ENCODE measurements at regions not wholly inside any gene's neighbourhood (a gene's known extent, or its start where the extent isn't known, plus 50 kb on each side); places are given as distances from the start of the nearest gene placed in this dataset.
A peak's percentile ranks its signal among the peaks of the same experiment; 100 is the strongest.

DNA sequence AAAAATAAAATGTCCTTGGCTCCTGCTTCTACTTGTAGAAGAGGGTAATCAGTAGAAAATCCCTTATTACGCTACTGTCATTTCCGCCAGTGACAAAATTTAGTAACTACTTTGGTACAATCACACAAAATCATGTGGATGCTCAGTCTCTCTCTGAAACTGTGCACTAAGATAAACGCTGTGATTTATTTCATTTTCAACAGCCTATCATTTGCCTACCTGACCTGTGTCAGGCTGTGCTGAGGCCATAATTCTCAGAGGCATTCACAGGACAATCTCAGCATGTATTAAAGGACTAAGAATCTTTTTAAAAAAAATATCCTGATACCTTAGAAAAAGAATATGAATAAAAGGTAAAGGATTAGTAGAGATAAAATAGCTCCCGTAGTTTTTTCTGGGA lies 226.0 kb downstream of the RASSF9 start:
- H3K4me1 ChIP-seq (ENCODE audit: insufficient read depth, low read length), result 0 out of 2 replicates have a peak, but pooled peaks cover 6% of the 10 kb centered on the region

GRCh38 chr12:85616201-85616600 lies 220.0 kb downstream of the RASSF9 start:
- Histone ChIP-seq H3K4me2 (ENCODE audit: low read depth, low read length) (no peak overlapping the region), H3K79me2 (ENCODE audit: insufficient read depth, low read length) (no peaks in the 10 kb centered on the region), H2AFZ (ENCODE audit: low read length) (peak overlapping the region; percentile 59), H3K9ac (ENCODE audit: insufficient read depth, low read depth, low read length) (no peak overlapping the region), H3K4me1 (ENCODE audit: insufficient read depth, low read length) (peaks cover 20% of the 10 kb centered on the region), H3K27me3 (ENCODE audit: control insufficient read depth in 1 of 2, insufficient read depth in 2 of 2, low read length in 2 of 2) (no peaks in the 10 kb centered on the region), H4K20me1 (ENCODE audit: insufficient read depth, low read length) (no peaks in the 10 kb centered on the region), H3K9me3 (ENCODE audit: low read length) (no peaks in the 10 kb centered on the region), H3K27ac (ENCODE audit: extremely low read length, insufficient read depth, low read length) (no peak overlapping the region), H3K36me3 (replicated peaks in 1 of 2; ENCODE audit: control insufficient read depth in 1 of 2, insufficient read depth in 2 of 2, low read length in 2 of 2) (no peaks in the 10 kb centered on the region), H3K4me3 (replicated peaks in 1 of 3; ENCODE audit: insufficient read depth in 1 of 3, low read depth in 2 of 3, low read length in 3 of 3) (no peak overlapping the region)
- in situ Hi-C loops (cut with HindIII; ENCODE audit: extremely low pct_ligation_motif_present, low pct_unique_long_range_greater_than_20kb), result no loop called here
- no peak for ATAC-seq
- DNase-seq (ENCODE audit: low spot score), result no peak
- BruUV-seq (replicated peaks), result no TSS peak
- POLR2A ChIA-PET, result no interaction called here
- intact Hi-C loops (cut with micrococcal nuclease; ENCODE audit: unreplicated experiment), result no loop called here
- WGBS (ENCODE audit: low lambda C conversion rate), result 78% methylated on average over 2 of the region's 2 CpGs
- TF ChIP-seq ZNF160 (CRISPR knock-in tag; IDR thresholded peaks at IDR 0.05) (no peak), TAF15 (IDR thresholded peaks at IDR 0.05; ENCODE audit: low read depth, low read length, poor library complexity, severe bottlenecking) (no peak), ZNF550 (CRISPR knock-in tag; IDR thresholded peaks at IDR 0.05; ENCODE audit: borderline replicate concordance) (no peak)
- FAIRE-seq, result no peak
- CTCF ChIA-PET (ENCODE audit: low intra/inter-chr PET ratio, low total read pairs), result no interaction called here

More for the DNA sequence above, 226.0 kb downstream of the RASSF9 start:
- CTCF ChIA-PET (ENCODE audit: low intra/inter-chr PET ratio, low total read pairs), result no interaction called here
- H3K9me3 ChIP-seq (ENCODE audit: low read length), result no peaks in the 10 kb centered on the region
- no peak for FAIRE-seq
- intact Hi-C loops (cut with micrococcal nuclease; ENCODE audit: unreplicated experiment) (no loop called here), in situ Hi-C loops (cut with HindIII; ENCODE audit: extremely low pct_ligation_motif_present, low pct_unique_long_range_greater_than_20kb) (no loop called here)
- 40% methylated on average over 4 of the region's 4 CpGs for WGBS (ENCODE audit: low lambda C conversion rate)
- H2AFZ ChIP-seq (ENCODE audit: low read length), result no peak overlapping the region
- H3K9ac ChIP-seq (ENCODE audit: insufficient read depth, low read depth, low read length), result no peak overlapping the region
- H3K79me2 ChIP-seq (ENCODE audit: insufficient read depth, low read length), result no peaks in the 10 kb centered on the region
- no peaks in the 10 kb centered on the region for H4K20me1 ChIP-seq (ENCODE audit: insufficient read depth, low read length)
- no peaks in the 10 kb centered on the region for H3K36me3 ChIP-seq (replicated peaks in 1 of 2; ENCODE audit: control insufficient read depth in 1 of 2, insufficient read depth in 2 of 2, low read length in 2 of 2)
- no peak overlapping the region for H3K4me3 ChIP-seq (replicated peaks in 1 of 3; ENCODE audit: insufficient read depth in 1 of 3, low read depth in 2 of 3, low read length in 3 of 3)
- H3K4me2 ChIP-seq (ENCODE audit: low read depth, low read length), result no peak overlapping the region
- no peak overlapping the region for H3K27ac ChIP-seq (ENCODE audit: extremely low read length, insufficient read depth, low read length)
- no peak for DNase-seq (ENCODE audit: low spot score)
- POLR2A ChIA-PET, result no interaction called here
- no peak for ATAC-seq
- TF ChIP-seq ZFP82 (CRISPR knock-in tag; IDR thresholded peaks at IDR 0.05; ENCODE audit: borderline replicate concordance) (no peak), SOX5 (CRISPR knock-in tag; IDR thresholded peaks at IDR 0.05; ENCODE audit: borderline replicate concordance) (no peak)
- no TSS peak for BruUV-seq (replicated peaks)
- H3K27me3 ChIP-seq (ENCODE audit: control insufficient read depth in 1 of 2, insufficient read depth in 2 of 2, low read length in 2 of 2), result no peaks in the 10 kb centered on the region

Measured in HepG2 (cell line).